Daoy (cell line): ENCODE measurements at regions not wholly inside any gene's neighbourhood (a gene's known extent, or its start where the extent isn't known, plus 50 kb on each side); places are given as distances from the start of the nearest gene placed in this dataset.
"Not testable (repeated sequence)": the region's sequence is repeated elsewhere in the genome, so short reads cannot be mapped to it uniquely, and the experiment has no call there.

Experiments used
- DNase-seq: peaks from one replicate; pipeline ENCODE4 v3.0.0-alpha.2; 2015; ENCODE audit warnings: low read depth

DNA sequence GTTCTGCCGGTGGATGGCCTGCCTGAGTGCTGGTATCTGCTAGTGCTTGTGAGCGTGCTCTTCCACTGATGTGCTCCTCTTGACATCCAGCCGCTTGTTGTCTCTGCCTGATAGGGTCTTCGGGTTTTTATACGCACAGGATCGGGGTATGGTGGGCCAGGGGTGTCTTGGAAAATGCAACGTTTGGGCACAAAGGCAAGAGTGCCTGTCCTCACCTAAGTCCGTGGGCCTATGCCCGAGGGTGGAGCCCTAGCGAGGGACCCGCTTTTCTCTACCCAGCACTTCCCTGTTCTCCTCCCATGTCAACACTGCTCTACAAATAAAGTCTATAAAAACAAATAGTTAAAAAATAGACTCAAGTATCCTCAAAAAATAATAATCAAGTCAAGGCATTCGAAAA, 1007.8 kb downstream of the PLA2G4A start:
- DNase-seq, result no peak

DNA sequence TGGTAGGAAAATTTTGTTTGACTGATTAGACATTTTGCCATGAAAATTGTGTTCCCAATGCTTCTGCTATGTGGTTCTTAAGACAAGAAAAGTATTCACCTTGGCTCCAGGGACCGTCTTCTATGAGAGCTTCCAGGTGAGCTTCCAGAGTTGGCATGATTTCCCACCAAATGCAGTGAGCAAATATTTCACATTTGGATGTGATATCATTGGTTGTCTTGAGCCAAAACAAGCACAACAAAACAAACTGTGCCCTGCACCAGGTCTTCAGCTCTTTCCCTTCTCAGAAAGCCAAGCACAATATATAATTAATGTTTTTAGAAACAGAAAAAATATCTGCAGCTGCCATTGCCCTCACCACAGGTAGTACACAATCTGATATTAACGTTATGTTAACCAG, 1009.0 kb downstream of the PLA2G4A start:
- no peak for DNase-seq

- DNase-seq, result no peak
Measured at GRCh38 chr1:187838335-187839293, 1009.9 kb downstream of the PLA2G4A start.

GRCh38 chr1:187839873-187840272, 1011.1 kb downstream of the PLA2G4A start:
- DNase-seq, result peak; percentile 7

DNA sequence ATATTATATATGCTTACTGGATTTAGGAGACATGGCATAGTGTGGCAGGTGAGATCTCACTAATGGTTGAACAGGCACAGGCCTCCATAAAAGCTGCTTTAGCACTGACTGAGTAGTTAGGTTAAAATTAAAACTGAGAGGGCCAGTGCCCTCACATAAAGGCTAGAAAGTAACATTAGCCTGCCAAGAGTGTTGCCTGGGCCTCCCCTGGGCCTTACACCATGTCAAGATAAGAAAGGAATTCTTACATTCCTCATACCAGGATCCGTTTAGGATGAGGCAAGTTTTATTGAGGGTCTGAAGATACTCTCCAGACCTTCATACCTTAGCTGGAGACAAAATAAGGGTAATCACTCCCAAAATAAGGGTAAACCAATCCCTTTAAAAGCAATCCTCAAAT, 1011.8 kb downstream of the PLA2G4A start:
- DNase-seq, result no peak

- peak; percentile 59 for DNase-seq
Measured at GRCh38 chr1:187842406-187843165, 1013.8 kb downstream of the PLA2G4A start.

DNA sequence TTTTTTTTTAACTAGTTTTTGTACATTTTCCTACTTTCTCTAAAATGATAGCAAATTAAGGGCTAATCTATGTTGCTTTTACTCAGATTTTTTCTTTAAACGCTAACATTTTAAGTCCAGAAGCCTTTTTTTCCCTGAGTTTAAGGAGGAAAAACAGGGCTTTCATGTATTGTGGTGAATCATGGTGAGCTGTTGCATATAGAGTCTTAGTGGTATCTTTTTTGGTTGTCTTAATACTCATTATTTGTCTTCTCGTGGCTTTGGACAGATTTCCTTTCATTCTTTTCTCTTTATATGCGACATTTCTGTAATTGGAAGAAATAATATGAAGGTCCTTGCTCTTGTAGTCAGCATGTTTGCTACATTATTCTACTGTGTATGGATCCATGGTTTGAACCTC, 1015.6 kb downstream of the PLA2G4A start:
- DNase-seq, result no peak

DNA sequence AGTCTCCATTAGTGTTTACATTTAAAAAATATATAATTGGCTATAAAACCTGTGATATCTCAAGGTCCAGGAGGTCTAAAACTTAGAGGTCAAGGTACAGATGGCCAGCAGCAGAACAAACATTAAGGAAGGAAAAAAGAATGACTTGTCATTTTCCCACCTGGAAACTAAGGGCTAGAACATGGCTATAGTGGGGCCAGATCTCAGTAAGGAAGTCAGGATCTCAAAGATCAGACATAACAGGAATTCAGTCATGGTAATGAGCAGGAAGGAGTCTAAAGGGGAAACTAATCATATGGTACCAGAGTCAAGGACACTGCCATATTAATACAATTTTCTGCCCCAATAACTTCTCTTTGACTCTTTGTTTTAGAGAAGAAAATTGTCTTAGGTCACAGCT, 1018.8 kb downstream of the PLA2G4A start:
- DNase-seq, result no peak

- no peak for DNase-seq
Measured at GRCh38 chr1:187848321-187848720, 1019.6 kb downstream of the PLA2G4A start.

GRCh38 chr1:187850146-187850545, 1021.4 kb downstream of the PLA2G4A start:
- not testable (repeated sequence) for DNase-seq

DNA sequence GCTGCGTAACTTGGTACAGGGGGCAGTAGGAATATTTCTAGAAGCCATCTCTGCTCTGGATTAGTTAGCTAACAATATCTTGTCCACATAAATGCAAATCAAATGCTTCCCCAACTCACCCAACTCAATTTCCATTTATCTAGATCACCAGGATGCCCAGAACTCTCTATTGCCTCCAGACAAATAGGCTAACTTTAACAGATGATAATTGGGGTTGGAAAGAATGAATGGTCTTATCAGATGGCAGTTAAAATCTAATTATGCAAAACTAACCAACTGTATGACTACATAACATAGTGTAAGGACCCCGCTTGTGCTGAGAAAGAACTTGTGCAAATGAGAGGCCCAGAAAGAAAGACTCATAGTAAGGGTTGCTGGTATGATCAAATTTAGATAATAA, 1024.8 kb downstream of the PLA2G4A start:
- no peak for DNase-seq

DNA sequence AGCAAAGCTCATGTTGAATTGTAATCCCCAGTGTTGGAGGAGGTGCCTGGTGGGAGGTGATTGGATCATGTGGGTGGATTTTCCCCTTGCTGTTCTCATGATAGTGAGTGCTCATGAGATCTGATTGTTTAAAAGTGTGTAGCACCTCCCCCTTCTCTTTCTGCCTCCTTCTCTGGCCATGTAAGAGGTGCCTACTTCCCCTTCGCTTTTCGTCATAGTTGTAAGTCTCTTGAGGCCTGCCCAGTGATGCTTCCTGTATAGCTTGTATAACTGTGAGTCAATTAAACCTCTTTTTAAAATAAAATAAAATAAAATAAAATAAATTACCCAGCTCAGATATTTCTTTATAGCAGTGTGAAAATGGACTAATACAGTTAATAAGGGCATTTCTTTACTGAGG, 1025.7 kb downstream of the PLA2G4A start:
- no peak for DNase-seq

DNA sequence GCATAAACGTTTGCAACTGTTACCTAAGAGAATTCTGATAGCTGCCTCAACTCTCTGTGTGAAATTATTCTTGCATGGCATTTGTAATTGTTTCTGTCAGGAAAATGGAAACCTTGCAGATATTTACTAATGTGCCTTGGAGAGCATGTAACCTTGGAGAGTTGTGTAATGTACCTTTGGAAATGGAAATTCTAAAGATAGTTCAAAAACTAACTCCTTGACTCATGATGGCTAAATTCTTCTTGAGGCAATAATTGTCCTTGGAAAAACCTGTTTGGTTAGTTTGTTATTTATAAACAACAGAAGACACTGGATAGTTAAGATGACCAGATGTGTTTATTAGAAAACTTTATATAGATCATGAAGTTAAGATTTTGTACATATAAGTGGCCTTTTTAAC, 1033.8 kb downstream of the PLA2G4A start:
- DNase-seq, result no peak

DNA sequence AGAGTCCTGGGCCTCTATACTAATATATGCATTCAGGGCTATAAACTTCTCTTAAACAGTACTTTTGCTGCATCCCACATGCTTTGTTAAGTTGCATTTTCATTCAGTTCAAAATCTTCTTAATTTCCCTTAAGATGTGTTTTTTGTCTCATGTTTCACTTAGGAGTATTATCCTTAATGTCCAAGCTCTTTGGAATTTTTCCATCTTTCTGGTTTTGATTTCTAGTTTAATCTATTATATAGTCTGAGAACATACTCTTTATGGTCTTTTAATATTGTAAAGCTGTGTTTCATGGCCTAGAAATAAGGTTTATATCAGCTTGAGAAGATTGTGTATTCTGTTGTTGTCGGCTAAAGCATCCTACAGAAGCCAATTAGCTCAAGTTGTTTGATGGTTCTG, 1041.8 kb downstream of the PLA2G4A start:
- DNase-seq, result no peak

DNA sequence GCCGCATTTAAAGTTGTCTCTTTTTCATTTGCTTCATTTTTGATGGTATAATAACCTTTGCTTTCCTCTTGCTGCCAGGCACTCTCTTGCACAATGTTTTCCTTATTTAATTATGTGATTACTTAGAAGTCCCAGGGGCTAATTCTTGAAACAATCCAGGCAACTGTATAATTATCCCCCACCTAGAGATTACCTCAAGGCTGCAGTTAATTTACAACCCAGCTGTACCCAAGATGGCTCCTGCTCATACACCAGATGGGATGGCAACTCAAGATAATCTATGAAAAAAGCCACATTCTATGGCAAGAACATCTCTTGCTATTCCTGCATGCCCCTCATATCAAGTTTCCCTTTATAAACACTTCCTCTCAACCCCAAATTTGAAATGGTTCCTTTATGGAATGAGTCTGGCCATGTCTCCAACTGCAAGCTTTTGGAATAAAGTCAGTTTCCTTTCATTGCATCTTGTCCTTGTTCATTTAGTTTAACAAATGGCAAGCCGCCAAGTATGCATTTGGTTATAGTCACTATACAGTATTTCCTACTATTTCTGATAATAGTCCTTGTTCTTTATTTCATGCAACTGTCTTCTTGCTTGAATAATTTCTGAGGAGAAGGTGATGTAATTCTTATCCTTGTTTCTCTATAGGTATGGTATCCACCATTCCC, 1042.6 kb downstream of the PLA2G4A start:
- DNase-seq, result no peak

GRCh38 chr1:187872550-187872949, 1043.8 kb downstream of the PLA2G4A start:
- no peak for DNase-seq

DNA sequence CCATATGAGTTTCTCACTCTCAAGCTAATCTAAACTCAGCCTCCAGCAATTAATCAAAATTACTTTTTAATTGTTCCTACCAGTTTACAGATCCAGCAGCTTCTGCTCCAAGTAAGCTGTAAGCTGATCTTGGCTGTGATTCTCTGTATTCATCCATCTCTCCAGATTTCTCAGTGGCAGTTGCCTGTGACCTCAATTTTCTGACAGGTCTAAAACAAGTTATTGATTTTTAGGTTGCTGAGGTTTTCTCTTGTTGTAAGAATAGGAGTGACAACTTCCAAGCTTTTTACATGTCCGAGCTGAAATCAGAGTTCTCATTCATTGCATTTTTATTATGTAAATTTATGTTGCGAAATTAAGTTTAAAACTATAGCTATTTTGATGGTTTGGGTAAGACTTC, 1044.4 kb downstream of the PLA2G4A start:
- DNase-seq, result no peak

GRCh38 chr1:187876775-187877174, 1048.0 kb downstream of the PLA2G4A start:
- no peak for DNase-seq

GRCh38 chr1:187877220-187877619, 1048.5 kb downstream of the PLA2G4A start:
- DNase-seq, result no peak

DNA sequence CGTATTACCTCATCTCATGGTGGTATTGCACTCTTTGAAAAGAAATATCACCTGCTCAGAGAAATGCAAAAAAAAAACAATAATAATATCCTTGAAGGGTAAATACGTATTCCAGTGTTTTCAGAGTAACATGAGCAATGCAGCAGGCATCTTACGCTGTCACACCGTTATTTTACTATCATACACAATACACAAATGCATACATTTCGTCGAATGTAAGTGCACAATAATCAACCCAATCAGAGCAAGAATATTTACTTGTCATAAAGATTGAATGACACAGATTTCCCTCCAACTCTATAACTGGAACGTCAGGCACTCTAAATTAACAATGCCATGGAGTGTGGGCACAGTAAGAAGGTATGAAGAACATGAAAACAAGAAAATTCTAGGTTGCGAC, 1050.1 kb downstream of the PLA2G4A start:
- DNase-seq, result no peak

DNA sequence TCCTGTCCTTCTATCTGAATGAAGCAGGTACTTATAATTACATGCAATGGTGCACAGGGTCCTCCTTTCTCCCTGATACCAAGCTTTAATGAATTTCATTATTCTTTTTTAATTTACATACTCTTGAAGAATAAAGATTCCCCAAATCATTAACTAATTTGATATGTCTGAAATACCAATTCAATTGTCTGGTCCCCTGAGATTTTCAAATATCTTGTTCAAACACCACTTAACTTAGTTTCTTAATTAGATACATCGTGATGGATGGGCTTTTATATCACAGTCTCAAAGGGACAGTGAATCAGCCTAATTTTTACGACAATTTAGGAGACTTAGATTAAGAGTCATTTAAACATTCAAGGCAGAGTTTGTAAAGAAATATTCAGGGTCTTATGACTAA, 1054.6 kb downstream of the PLA2G4A start:
- no peak for DNase-seq

- DNase-seq, result no peak
Measured at GRCh38 chr1:187891993-187892682, 1063.4 kb downstream of the PLA2G4A start.
